Amniotic stem cell (primary cell): ENCODE measurements at regions not wholly inside any gene's neighbourhood (a gene's known extent, or its start where the extent isn't known, plus 50 kb on each side); places are given as distances from the start of the nearest gene placed in this dataset.
"Not testable (repeated sequence)": the region's sequence is repeated elsewhere in the genome, so short reads cannot be mapped to it uniquely, and the experiment has no call there.

Experiments used
- DNase-seq: peaks from one replicate; lab custom pipeline; 2025; lab: John Stamatoyannopoulos, UW

- not testable (repeated sequence) for DNase-seq
These were observed 760.3 kb downstream of the TTLL7 start for GRCh38 chr1:83238654-83239053.

GRCh38 chr1:83219788-83220187 lies 779.1 kb downstream of the TTLL7 start:
- DNase-seq, result not testable (repeated sequence)

DNA sequence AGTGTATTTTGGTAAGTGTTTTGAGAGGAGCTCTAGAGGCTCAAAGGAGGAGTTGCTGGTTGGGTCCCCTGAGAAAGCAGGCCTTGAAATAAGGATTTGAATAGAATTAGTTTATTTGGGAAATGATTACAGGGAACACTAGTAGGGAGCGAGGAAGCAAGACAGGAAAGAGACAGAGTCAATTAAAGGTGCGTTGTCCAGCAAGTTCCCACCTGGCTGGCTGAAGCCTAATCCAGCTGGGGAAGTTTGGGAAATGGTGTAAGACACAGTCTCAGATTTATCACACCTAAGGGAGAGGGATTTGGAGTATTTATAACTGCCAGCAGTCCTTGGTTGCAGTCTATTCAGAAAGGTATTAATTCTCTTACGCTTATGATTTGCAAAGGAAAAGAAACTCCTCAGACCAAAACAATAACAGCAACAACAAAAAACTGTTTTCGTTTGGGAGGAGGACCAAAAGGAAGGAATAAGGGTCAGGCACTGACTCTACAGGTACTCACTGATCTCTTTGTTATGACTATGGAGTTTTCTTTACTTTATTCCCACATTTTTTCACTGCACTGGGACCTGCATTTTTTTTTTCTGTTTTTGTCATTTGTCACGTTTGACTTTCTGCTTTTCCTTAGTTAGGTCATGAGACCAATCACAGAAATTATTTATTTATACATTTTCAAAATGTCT lies 780.8 kb downstream of the TTLL7 start:
- not testable (repeated sequence) for DNase-seq

DNA sequence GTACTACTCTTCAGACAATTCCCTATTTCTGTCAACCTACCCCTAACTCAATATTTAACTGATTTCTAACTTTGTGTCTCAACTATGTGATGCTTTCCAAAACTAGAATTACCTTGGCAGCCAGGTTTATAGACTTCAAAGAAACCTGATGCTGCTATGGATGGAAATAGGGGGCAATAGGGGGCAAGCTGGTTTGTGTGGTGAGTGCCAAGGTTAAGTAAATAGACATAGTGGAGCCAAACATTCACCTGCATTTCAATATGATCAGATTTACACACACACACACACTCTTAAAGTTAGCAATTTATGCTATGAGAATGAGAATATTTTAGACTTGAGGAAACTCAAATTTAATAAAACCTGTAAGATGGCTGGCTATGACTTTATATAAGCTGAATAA lies 784.6 kb downstream of the TTLL7 start:
- DNase-seq, result not testable (repeated sequence)

GRCh38 chr1:83213648-83214047 lies 785.3 kb downstream of the TTLL7 start:
- DNase-seq, result not testable (repeated sequence)

- not testable (repeated sequence) for DNase-seq
These were observed 786.9 kb downstream of the TTLL7 start for GRCh38 chr1:83212033-83212432.

GRCh38 chr1:83208540-83208939 lies 790.4 kb downstream of the TTLL7 start:
- not testable (repeated sequence) for DNase-seq

- DNase-seq, result not testable (repeated sequence)
These were observed 804.3 kb downstream of the TTLL7 start for GRCh38 chr1:83194610-83195009.

DNA sequence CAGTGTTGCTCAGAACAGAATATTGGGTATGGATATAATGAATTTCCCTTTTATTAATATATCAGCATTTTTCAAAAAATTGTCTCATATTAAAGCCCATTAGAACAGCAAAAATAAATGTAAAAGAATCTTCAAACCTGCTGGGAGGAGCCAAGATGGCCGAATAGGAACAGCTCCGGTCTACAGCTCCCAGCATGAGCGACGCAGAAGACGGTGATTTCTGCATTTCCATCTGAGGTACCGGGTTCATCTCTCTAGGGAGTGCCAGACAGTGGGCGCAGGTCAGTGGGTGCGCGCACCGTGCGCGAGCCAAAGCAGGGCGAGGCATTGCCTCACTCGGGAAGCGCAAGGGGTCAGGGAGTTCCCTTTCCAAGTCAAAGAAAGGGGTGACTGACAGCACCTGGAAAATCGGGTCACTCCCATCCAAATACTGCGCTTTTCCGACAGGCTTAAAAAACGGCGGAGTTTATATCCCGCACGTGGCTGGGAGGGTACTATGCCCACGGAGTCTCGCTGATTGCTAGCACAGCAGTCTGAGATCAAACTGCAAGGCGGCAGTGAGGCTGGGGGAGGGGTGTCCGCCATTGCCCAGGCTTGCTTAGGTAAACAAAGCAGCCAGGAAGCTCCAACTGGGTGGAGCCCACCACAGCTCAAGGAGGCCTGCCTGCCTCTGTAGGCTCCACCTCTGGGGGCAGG lies 816.8 kb downstream of the TTLL7 start:
- not testable (repeated sequence) for DNase-seq

- DNase-seq, result not testable (repeated sequence)
These were observed 818.3 kb downstream of the TTLL7 start for GRCh38 chr1:83180621-83181020.

DNA sequence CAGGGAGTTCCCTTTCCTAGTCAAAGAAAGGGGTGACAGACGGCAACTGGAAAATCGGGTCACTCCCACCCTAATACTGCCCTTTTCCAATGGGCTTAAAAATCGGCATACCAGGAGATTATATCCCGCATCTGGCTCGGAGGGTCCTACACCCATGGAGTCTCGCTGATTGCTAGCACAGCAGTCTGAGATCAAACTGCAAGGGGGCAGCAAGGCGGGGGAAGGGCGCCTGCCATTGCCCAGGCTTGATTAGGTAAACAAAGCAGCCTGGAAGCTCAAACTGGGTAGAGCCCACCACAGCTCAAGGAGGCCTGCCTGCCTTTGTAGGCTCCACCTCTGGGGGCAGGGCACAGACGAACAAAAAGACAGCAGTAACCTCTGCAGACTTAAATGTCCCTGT lies 831.3 kb downstream of the TTLL7 start:
- DNase-seq, result not testable (repeated sequence)

- not testable (repeated sequence) for DNase-seq
These were observed 835.0 kb downstream of the TTLL7 start for GRCh38 chr1:83163879-83164475.

DNA sequence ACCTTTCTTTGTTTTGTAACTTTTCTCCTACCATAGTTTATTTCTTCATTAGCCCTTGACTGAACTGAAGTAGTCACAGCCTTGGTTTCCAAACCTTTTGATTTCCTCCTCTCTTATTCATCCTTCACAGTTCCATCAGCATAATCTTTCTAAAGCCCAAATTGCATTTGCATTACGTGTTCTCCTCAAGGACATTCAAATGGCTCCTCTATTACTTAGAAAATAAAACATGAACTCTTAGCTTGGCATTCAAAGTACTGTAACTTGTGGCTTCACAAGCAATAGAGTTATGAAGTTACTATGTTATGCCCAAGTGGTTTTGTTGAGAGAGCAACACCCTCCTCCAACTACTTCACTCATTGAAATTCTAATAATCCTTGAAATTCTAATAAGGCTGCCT lies 840.0 kb downstream of the TTLL7 start:
- not testable (repeated sequence) for DNase-seq

GRCh38 chr1:83154306-83154705 lies 844.6 kb downstream of the TTLL7 start:
- DNase-seq, result not testable (repeated sequence)

GRCh38 chr1:83151167-83151898 lies 847.6 kb downstream of the TTLL7 start:
- peak; percentile 10 for DNase-seq

- DNase-seq, result not testable (repeated sequence)
These were observed 848.5 kb downstream of the TTLL7 start for GRCh38 chr1:83150479-83150878.

DNA sequence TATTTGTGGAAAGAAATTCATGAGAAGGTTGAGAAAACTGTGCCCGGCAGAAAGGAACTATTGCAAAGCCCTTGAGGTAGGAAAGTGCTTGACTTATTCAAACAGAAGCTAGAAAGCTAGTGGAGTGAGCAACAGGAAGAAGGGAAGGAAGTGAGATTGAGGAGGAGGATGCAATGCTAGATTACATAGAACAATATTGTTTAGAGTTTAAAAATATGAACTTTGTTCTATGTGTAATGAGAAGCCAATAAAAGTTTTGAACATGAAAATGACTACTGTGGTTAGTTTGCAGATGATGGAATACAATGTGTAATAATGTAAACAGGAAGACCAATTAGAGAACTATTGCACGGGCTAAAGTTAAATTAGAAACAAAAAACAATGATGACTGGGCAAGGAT lies 853.1 kb downstream of the TTLL7 start:
- DNase-seq, result not testable (repeated sequence)

DNA sequence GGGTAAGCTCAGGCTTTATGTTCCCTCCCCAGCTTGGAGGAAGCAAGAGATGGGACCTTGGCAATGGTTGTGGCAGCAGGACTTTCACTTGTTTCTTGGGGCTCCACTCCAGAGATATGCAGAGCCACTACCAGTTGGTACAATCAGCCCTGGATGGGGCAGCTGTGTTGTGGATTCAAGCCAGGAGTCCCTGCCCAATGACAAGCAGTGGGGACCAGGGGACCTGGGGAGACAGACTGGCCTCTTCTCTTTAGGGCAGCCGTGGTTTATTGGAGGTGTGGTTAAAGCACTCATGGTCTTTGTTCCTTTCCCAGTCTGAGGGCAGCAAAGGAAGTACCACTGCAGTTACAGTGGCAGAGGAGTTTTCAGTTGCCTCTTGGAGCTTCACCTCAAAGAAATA lies 856.1 kb downstream of the TTLL7 start:
- not testable (repeated sequence) for DNase-seq

GRCh38 chr1:83135524-83136157 lies 863.3 kb downstream of the TTLL7 start:
- DNase-seq, result not testable (repeated sequence)

DNA sequence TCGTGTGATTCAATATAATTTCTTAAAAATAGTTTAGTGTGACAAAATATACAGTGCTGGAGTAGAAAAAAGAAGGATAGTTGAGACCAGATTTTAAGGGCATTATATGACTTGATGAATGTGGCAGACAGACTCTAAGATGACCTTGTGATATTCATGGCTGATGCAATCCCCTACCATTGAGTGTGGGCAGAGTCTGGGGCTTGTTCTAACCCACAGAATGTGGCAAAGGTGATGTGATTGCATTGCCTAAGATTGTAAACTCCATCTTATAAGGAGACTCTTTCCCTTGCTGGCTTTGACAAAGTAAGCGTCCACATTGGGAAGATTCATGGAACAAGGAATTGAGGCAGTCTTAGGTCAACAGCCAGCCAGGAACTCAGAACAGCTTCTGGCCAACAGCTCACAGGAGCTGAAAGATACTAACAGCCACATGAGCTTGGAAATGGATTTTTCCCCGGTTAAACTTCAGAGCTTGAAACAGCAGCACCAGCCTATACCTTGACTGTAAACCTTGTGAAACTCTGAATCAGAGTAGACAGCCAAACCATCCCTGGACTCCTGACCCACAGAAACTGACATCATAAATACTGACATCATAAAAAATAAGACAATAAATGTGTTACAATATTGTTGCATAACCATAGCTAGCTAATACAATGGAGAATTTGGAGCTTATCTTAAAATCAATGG lies 864.5 kb downstream of the TTLL7 start:
- DNase-seq, result not testable (repeated sequence)

DNA sequence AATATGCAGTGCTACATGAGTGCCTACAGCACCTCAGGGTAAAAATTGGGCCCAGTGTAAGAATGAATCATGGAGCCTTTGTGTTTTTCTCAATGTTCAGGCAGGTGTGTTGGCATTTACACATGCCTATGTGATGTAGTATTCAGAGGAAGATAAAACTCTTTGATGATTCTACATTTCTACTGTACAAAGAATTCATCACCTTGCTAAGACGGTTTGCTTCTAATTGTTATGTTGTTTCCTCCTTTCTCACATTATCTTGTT lies 867.3 kb downstream of the TTLL7 start:
- no peak for DNase-seq
